HG02970 (cell line): ENCODE measurements at regions not wholly inside any gene's neighbourhood (a gene's known extent, or its start where the extent isn't known, plus 50 kb on each side); places are given as distances from the start of the nearest gene placed in this dataset.
"Not testable (repeated sequence)": the region's sequence is repeated elsewhere in the genome, so short reads cannot be mapped to it uniquely, and the experiment has no call there.

ENCODE experiments used
- ATAC-seq: cut with Tn5 transposase; IDR thresholded peaks from one replicate; pipeline ENCODE4 v1.9.1; 2021; ENCODE audit warnings: mild to moderate bottlenecking, moderate library complexity, moderate number of reproducible peaks; ENCODE audit not compliant: unreplicated experiment, low FRiP score

DNA sequence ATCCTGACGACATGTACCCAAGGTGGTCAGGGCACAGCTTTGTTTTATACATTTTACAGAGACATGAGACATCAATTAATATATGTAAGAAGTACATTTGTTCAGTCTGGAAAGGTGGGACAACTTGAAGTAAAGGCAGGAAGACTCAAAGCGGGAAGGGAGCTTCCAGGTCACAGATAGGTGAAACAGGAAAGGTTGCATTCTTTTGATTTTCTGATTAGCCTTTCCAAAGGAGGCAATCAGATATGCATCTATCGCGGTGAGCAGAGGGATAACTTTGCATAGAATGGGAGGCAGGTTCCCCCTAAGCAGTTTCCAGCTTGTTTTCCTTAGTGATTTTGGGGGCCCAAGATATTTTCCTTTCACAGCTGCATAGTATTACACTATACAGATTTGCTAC, 358.4 kb downstream of the GLUD2 start:
- ATAC-seq = no peak

DNA sequence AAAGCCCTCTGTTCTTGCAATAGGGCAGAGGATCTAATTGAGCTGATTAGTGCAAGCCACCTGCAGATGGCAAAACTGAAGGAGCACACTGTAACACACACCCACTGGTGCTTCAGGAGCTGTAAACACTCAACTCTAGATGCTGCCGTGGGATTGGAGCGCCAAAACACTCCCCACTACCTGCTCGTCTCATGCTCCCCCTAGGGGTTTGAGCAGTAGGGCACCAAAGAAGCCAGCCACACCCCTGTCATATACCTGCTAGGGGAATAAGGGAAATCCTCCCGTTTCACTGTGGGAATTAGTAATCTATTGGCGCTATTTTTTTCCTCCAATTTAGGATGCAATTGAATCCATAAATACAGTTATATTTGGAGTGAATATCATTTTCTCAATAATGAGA, 360.2 kb downstream of the GLUD2 start:
- no peak for ATAC-seq

DNA sequence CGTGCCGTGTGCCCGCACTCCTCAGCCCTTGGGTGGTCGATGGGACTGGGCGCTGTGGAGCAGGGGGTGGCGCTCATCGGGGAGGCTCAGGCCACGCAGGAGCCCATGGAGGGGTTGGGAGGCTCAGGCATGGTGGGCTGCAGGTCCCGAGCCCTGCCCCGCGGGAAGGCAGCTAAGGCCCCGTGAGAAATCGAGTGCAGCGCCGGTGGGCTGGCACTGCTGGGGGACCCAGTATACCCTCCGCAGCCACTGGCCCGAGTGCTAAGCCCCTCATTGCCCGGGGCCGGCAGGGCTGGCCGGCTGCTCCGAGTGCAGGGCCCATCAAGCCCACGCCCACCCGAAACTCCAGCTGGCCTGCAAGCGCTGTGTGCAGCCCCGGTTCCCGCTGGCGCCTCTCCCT, 384.1 kb downstream of the GLUD2 start:
- ATAC-seq = not testable (repeated sequence)

DNA sequence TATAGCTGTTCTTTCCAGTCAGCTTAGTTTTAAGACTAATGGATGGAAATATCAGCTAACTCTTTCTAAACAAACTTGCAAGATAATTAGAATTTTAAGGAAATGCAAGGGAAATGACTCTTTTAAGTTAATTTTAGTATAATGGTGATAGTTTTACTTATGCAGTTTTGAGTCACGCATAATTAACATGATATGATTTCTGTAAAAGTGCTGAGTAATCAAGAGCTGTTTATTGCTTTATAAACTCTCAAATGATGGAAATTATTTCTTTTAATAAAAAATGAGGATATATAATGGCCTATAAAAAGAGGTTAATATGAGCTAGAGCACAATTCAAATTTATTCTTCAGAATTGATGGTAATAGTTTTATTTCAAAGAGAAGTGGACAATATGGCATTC, 385.9 kb downstream of the GLUD2 start:
- no peak for ATAC-seq

DNA sequence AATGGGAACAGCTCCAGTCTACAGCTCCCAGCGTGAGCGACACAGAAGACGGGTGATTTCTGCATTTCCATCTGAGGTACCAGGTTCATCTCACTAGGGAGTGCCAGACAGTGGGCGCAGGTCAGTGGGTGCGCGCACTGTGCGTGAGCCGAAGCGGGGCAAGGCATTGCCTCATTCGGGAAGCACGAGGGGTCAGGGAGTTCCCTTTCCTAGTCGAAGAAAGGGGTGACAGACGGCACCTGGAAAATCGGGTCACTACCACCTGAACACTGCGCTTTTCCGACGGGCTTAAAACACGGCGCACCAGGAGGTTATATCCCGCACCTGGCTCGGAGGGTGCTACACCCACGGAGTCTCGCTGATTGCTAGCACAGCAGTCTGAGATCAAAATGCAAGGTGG, 390.3 kb downstream of the GLUD2 start:
- ATAC-seq = not testable (repeated sequence)

DNA sequence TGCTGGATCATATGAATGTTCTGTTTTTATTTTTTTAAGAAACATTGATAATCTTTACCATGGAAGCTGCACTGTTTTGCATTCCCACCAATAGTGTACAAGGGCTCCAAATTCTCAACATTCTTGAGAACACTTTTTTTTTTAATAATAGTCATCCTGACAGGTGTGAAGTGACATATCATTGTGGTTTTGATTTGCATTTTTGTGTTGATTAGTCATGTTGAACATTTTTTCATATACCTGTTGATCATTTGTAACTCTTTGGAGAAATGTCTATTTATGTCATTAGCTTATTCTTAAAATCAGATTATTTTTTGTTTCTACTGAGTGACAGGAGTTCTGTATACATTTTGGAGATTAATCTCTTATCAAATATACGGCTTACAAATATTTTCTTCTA, 408.5 kb downstream of the GLUD2 start:
- ATAC-seq = no peak

DNA sequence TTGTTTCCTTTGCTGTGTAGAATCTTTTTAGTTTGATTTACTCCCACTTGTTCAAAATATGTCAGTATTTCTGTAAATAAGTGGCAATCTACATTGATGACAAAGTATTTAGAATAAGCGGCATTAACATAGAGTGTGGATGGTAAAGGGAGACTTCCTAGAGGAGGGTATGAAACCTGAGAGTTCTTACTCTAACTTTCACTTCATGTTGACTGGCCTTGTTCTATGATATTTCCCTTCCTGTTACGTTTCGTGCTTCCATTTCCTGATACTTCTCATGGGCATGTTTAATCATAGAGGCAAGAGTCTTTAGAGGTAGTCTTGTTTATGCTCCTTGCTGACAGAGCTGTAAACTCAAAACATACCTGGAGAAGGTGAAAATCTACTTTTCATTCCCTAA, 408.9 kb downstream of the GLUD2 start:
- no peak for ATAC-seq

DNA sequence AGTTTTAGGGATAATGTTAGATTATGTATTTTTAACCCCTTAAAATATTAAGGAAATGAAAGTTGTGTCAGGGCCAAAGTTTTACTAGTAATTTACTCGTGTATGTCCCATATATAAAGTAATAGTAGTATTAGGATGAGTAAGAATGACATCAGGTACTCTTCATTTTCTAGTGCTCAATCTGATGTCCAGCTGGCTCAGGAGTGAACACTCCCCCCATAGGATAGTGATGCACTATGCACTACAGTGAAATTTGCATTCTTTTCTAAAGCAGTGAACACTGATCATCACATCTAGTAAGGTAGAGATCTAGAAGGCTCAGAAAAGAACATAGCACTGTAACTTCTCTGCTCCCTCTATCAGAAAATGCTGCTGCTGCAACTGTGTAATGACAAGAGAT, 409.7 kb downstream of the GLUD2 start:
- no peak for ATAC-seq

DNA sequence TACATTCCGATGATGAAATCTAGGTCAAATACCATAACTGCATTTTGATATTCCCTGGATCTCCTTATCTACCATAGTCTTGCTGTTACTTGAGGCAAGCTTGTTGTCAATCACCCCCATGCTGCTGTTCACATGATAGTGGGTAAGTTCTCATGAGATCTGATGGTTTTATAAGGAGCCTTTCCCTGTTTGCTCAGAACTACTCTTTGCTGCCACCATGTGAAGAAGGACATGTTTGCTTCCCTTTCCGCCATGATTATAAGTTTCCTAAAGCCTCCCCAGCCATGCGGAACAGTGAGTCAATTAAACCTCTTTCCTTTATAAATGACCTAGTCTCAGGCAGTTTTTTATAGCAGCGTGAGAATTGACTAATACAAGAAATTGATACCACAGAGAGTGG, 432.0 kb downstream of the GLUD2 start:
- no peak for ATAC-seq

DNA sequence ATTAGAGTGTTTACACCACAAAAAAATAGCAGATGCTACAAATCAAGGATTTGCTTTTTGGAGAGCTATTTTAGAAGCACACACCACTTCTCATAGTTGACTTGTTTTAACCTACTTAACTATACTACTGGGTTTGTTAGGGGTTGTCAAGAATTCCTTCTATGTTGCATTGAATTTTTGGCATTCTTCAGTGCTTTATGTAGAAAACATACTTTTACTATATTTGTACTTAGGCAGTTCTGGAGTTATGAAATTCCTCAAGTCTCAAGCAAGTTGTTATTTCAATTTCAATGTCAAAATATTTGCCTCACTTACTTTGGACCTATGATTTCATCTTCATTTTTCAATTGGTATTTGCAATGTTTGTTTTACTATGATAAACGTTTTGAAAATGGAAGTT, 449.6 kb downstream of the GLUD2 start:
- no peak for ATAC-seq

DNA sequence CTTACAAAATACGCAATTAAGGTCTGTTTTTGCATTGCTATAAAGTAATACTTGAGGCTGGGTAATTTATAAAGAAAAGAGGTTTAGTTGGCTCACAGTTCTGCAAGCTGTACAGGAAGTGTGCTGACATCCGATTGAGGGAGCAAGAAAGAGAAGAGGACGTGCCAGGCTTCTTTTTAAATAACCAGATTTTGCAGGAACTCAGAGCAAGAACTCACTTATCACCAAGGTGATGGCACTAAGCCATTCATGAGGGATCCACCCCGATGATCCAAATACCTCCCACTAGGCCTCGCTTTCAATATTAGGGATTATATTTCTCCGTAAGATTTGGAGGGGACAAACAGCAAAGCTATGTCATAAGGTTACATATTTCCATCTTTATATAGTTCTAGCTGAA, 456.7 kb downstream of the GLUD2 start:
- no peak for ATAC-seq

DNA sequence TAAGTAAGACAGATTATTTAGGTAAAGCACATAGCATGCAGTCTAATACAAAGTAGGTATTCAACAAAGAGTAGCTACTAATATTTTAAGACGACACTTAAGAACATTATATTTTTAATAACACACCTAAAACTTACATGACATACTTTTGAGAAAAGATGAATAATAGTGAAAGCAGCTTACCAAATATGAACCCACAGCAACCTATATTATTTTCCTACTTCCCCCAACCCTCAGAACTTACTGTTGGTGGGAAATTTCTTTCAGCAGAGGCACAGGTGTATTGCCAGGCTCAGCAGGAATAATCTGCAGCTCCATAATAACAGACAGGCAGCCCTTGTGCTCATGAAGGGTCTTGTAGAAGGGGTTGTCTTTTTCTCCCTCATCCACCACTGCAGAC, 498.9 kb downstream of the GLUD2 start:
- no peak for ATAC-seq

DNA sequence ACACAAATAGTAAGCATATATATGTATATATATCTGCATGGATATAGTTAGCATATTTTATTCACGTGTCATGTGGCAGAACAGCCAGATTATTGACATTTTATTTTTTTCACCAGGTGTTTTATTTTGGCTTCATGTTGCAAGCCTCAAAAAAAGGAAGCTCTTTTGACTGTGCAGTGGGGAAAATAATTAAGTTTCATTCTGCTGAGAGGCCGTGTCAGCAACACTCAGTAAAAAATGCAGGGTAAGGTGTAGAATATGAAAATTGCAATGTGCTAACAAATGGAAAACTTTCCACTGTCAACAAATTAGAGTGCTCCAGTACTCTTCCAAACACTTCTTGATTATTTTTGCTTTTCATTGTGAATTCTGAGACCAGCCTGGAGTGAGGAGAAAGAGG, 511.5 kb downstream of the GLUD2 start:
- ATAC-seq = no peak

DNA sequence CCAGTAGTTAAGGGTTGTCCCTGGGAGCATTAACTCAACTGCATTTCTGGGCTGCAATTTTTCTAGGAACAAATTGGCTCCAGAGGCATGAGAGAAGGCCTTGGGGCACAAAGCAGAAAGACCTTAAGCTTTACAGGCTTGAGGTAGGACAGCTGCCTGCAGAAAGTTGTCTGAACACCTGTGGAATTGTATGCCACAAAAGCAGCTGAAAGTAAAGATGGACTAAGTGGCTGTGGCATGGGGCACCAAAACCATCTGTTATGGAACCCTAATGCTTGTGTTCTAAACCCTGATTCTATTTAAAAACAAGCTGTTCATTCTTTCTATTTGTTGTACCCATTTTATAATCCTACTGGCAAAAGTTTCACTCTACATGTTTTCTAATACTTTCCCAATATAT, 515.2 kb downstream of the GLUD2 start:
- no peak for ATAC-seq

DNA sequence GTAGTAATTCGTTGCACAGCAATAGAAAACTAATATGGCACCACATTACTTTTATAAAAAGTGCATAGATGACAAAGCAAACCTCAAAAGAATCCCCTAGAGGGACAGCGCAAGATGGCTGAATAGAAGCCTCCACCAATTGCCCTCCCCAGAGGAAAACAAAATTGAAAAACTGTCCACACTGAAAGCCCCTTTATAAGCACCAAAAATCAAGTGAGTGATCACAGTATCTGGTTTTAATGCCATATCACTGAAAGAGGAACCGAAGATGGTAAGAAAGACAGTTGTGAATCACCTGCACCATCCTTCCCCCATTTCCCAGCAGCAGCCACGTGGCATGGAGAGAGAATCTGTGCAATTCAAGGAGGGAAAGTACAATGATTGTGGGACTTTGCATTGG, 522.2 kb downstream of the GLUD2 start:
- ATAC-seq = no peak

DNA sequence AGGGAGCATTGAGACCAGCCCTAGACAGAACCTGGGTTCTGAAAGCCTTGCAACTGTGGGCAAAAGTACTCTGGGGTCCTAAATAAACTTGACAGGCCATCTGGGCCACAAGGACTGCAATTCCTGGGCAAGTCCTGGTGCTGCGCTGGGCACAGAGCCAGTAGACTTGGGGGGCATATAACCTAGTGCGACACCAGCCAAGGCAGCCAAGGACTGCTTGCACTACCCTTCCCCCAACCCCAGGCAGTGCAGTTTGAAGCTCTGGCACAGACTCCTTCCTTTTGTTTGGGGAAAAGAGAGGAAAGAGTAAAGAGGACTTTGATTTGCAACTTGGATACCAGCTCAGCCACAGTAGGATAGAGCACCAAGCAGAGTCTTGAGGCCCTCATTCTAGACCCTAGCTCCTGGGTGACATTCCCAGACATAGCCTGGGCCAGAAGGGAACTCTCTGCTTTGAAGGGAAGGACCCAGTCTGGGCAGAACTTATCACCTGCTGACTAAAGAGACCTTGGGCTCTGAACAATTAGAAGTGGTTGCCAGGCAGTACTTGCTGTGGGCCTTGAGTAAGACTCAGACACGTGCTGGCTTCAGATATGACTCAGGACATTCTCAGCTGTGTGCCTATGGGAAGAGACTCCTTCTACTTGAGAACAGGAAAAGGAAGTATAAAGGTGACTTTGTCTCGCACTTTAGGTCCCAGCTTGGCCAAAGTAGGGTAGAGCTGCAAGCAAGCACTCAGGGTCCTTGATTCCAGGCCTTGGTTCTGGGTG, 522.8 kb downstream of the GLUD2 start:
- no peak for ATAC-seq

DNA sequence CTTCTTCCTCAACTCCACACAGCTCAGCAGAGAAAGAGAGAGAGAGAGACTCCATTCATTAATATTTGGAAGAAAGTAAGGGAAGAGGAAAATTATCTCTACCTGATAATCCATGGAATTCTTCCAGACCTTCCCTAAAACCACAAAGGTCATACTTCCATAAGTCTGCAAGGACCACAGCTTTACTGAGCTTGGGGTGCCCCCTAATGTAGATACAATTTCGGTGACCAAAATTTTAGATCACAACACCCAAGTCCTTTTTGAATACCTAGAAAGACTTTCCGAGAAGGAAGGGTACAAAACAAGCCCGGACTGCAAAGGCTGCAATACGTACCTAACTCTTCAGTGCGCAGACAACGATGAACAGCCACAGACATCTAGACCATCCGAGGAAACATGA, 523.9 kb downstream of the GLUD2 start:
- no peak for ATAC-seq

DNA sequence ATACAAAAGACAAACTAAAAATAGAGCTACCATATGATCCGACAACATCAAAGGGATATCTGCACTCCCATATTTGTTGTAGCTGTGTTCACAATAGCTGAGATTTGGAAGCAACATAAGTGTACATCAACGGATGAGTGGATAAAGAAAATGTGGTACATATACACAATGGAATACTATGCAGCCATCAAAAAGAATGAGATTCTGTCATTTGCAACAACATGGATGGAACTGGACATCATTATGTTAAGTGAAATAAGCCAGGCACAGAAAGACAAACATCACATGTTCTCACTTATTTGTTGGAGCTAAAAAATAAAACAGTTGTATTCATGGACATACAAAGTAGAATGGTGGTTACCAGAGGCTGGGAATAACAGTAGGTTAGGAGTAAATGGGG, 527.0 kb downstream of the GLUD2 start:
- not testable (repeated sequence) for ATAC-seq

DNA sequence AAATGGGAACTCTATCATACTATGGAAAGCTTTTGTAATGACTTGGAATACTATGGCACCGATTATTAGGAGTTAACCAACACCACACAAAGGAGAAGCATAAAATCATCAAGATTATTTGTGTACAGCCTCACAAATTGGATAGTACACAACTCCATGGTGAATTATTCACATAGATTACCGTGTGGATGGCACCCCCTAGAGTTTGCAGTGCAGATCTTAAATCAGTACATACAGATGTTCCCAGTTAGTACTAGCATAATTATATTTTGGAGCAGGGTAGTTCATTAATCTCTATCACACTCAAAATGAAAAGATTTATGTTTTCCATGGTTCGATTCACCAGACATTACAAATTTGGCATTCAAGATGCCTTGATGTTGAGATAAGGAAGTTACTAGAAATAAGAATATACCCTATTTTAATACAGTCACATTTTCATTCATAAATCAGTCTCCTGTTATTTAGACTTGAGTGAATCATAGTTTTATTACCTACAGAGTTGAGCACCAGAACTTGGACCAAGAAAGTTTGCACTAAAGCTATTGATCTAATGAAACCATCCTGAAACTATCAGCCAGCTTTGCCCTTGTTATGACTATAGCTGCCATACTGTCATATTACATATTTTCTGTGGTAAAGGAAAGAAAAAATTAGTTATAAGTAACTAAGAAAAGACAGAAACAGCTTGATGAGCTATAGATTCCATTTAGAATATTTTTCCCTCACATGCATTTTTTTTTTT, 531.8 kb downstream of the GLUD2 start:
- ATAC-seq = no peak

DNA sequence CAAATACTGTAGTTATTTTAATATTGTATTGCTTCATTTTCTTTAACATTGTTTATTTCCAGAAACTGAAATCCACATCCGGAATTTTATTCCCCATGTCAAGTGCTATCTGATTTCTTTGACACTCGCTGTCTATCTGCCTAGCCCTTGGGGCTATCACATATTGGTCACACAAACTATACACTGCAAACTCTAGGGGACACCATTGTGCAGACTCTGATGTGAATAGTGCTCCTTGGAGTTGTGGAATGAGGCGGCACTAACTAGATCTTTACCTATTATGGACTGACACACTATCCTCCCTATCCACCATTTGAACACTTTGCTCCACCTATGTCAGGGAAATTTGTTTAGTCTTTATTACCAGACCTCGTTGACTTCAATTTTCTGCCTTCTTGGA, 534.5 kb downstream of the GLUD2 start:
- ATAC-seq = no peak

DNA sequence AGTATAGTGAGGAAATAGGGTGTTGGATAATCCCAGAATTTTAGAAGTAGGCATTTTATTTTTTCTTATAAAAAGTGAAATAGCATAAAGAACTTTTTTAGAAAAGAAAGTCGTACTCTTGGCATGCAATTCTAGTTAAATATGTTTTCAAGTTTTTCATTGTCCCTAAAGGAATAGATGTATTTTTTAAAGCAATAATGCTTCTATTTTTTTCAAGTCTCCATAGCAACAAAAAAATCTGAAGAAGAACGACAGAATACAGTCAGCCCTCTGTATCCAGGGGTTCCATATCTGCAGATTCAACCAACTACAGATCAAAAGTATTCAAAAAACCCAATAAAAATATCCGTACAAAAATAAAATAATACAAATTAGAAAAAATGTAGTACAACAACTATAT, 538.2 kb downstream of the GLUD2 start:
- ATAC-seq = no peak

DNA sequence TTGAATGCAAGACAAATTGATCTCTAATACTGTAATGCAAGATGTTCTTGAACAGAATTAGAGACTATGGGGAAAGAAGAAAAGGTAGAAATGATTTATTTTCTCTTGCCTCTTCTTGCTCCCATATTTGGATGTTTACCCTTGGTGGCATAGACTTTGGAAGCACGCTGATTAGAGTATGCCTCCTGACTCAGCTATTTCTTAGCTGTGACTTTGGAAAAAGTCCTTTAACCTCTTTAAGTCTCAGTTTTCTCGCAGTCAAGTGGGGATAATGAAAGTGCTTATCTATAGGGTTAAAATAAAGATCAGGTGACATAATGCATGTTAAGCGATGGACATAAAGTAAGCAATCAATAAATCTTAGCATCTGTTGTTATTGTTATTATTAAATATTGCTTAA, 545.5 kb downstream of the GLUD2 start:
- no peak for ATAC-seq
